IMR-90 (cell line): ENCODE measurements at regions not wholly inside any gene's neighbourhood (a gene's known extent, or its start where the extent isn't known, plus 50 kb on each side); places are given as distances from the start of the nearest gene placed in this dataset.
A peak's percentile ranks its signal among the peaks of the same experiment; 100 is the strongest.

Experiments
- ATAC-seq: fragments of 200-7000 bp; cut with Tn5 transposase; 2 replicates; pipeline ENCODE4 v1.9.1; 2020; ENCODE audit warnings: low read depth, mild to moderate bottlenecking, moderate library complexity
- BruUV-seq: library from RNA; stranded (reverse); fragments of 400-500 nt; replicated peaks from 2 replicates; lab custom pipeline; 2021; lab: Mats Ljungman, UMichigan
- CTCF ChIA-PET: fragments of 300-600 bp; formaldehyde crosslinking; extraction: SDS; loops from one replicate; lab custom pipeline; 2021; ENCODE audit warnings: antibody characterized with exemption; lab: Yijun Ruan, JAX
- POLR2A ChIA-PET: fragments of 300-600 bp; sonication (Branson Sonifier 250); formaldehyde crosslinking; loops from one replicate; lab custom pipeline; 2022; ENCODE audit warnings: antibody characterized with exemption; ENCODE audit not compliant: unreplicated experiment; lab: Charles Lee
- DNase-seq: peaks from one replicate; pipeline ENCODE4 v3.0.0; 2013
- H2AFZ ChIP-seq: replicated peaks from 2 replicates; pipeline ENCODE3; 2013; ENCODE audit warnings: low read length, mild to moderate bottlenecking; ENCODE audit not compliant: poor library complexity
- H2AK5ac ChIP-seq: 2 replicates; pipeline ENCODE4 v1.6.1; 2013; ENCODE audit warnings: low read depth, low read length, inconsistent platforms
- H2AK9ac ChIP-seq: replicated peaks from 2 replicates; pipeline ENCODE3; 2013; ENCODE audit warnings: mild to moderate bottlenecking, low read depth, low read length, moderate library complexity; ENCODE audit not compliant: poor library complexity
- H2BK120ac ChIP-seq: 2 replicates; pipeline ENCODE4 v1.6.1; 2013; ENCODE audit warnings: low read depth, low read length, inconsistent platforms
- H2BK15ac ChIP-seq: 3 replicates; pipeline ENCODE4 v1.6.1; 2013; ENCODE audit warnings: low read depth, low read length, inconsistent platforms
- H2BK20ac ChIP-seq: 2 replicates; pipeline ENCODE4 v1.6.1; 2013; ENCODE audit warnings: low read depth, mild to moderate bottlenecking, inconsistent platforms, low read length, moderate library complexity
- H2BK5ac ChIP-seq: 2 replicates; pipeline ENCODE4 v1.6.1; 2013; ENCODE audit warnings: mild to moderate bottlenecking, low read depth, low read length, inconsistent platforms; ENCODE audit not compliant: poor library complexity, severe bottlenecking
- H3K14ac ChIP-seq: replicated peaks from 2 replicates; pipeline ENCODE4 v1.6.1; 2013; ENCODE audit warnings: low read depth, low read length, inconsistent platforms
- H3K18ac ChIP-seq: 2 replicates; pipeline ENCODE4 v1.6.1; 2013; ENCODE audit warnings: low read depth, low read length, control low read depth
- H3K23ac ChIP-seq: 2 replicates; pipeline ENCODE4 v1.6.1; 2013; ENCODE audit warnings: low read depth, low read length, inconsistent platforms
- H3K27ac ChIP-seq: 2 replicates; pipeline ENCODE4 v1.5.1; 2013; ENCODE audit warnings: mild to moderate bottlenecking, control low read depth, low read length; ENCODE audit not compliant: insufficient read depth
- H3K27me3 ChIP-seq: 2 replicates; pipeline ENCODE4 v1.6.1; 2013; ENCODE audit warnings: low read length; ENCODE audit not compliant: control insufficient read depth, insufficient read depth
- H3K36me3 ChIP-seq: 2 replicates; pipeline ENCODE4 v1.6.1; 2013; ENCODE audit warnings: low read length, mixed read lengths; ENCODE audit not compliant: control insufficient read depth, insufficient read depth
- H3K4ac ChIP-seq: 2 replicates; pipeline ENCODE4 v1.6.1; 2013; ENCODE audit warnings: low read depth, low read length, inconsistent platforms
- H3K4me1 ChIP-seq: 2 replicates; pipeline ENCODE4 v1.6.1; 2013; ENCODE audit warnings: low read length, mixed read lengths; ENCODE audit not compliant: control insufficient read depth, insufficient read depth
- H3K4me2 ChIP-seq: 2 replicates; pipeline ENCODE4 v1.6.1; 2013; ENCODE audit warnings: low read depth, mild to moderate bottlenecking, control low read depth, low read length, moderate library complexity
- H3K4me3 ChIP-seq: 2 replicates; pipeline ENCODE4 v1.5.1; 2013; ENCODE audit warnings: low read depth, mild to moderate bottlenecking, control low read depth, low read length, moderate library complexity; ENCODE audit not compliant: insufficient read depth
- H3K56ac ChIP-seq: 2 replicates; pipeline ENCODE4 v1.6.1; 2013; ENCODE audit warnings: low read length, inconsistent platforms; ENCODE audit not compliant: insufficient read depth; ENCODE audit errors: extremely low read depth
- H3K79me1 ChIP-seq, 2 experiments: 2 replicates each; pipeline ENCODE4 v1.6.1; 2013; ENCODE audit warnings: low read length in 2 of 2, inconsistent platforms in 1 of 2, low read depth in 1 of 2
- H3K9ac ChIP-seq: 2 replicates; pipeline ENCODE4 v1.6.1; 2013; ENCODE audit warnings: low read depth, low read length, control low read depth
- H3K9me1 ChIP-seq: 2 replicates; pipeline ENCODE4 v1.6.1; 2013; ENCODE audit warnings: low read length, inconsistent platforms; ENCODE audit not compliant: insufficient read depth
- H3K9me3 ChIP-seq: 2 replicates; pipeline ENCODE4 v1.6.1; 2013; ENCODE audit warnings: low read length; ENCODE audit not compliant: control insufficient read depth, insufficient read depth
- H4K20me1 ChIP-seq: 2 replicates; pipeline ENCODE4 v1.6.1; 2013; ENCODE audit warnings: low read length, inconsistent platforms; ENCODE audit not compliant: insufficient read depth
- H4K5ac ChIP-seq: 2 replicates; pipeline ENCODE4 v1.6.1; 2013; ENCODE audit warnings: mild to moderate bottlenecking, low read depth, low read length, control low read depth
- H4K8ac ChIP-seq, 2 experiments: 2 replicates each; pipeline ENCODE4 v1.6.1; 2013; ENCODE audit warnings: low read depth in 2 of 2, low read length in 2 of 2, control low read depth in 1 of 2, inconsistent platforms in 1 of 2
- H4K91ac ChIP-seq: 2 replicates; pipeline ENCODE4 v1.6.1; 2013; ENCODE audit warnings: low read depth, low read length, inconsistent platforms; ENCODE audit not compliant: insufficient read depth
- BHLHE40 ChIP-seq: fragments of 150-350 bp; IDR thresholded peaks from 2 replicates; pipeline ENCODE4 v1.6.1; 2016; ENCODE audit warnings: mild to moderate bottlenecking, low read depth, low read length
- CEBPB ChIP-seq: IDR thresholded peaks from 2 replicates; pipeline ENCODE4 v1.6.1; 2012; ENCODE audit warnings: low read depth, low read length, improper control_type of control experiment
- CHD1 ChIP-seq: IDR thresholded peaks from 2 replicates; pipeline ENCODE4 v1.6.1; 2012; ENCODE audit warnings: low read depth, low read length, improper control_type of control experiment
- ELK1 ChIP-seq: fragments of 150-350 bp; IDR thresholded peaks from 2 replicates; pipeline ENCODE4 v1.6.1; 2016; ENCODE audit warnings: low read depth, mild to moderate bottlenecking, low read length, moderate library complexity, borderline replicate concordance
- FOS ChIP-seq: fragments of 150-350 bp; IDR thresholded peaks from 2 replicates; pipeline ENCODE4 v1.6.1; 2016; ENCODE audit warnings: low read depth, low read length
- MAFK ChIP-seq: IDR thresholded peaks from 2 replicates; pipeline ENCODE4 v1.6.1; 2012; ENCODE audit warnings: low read depth, low read length, improper control_type of control experiment
- MAZ ChIP-seq: IDR thresholded peaks from 2 replicates; pipeline ENCODE4 v1.6.1; 2012; ENCODE audit warnings: low read depth, mild to moderate bottlenecking, low read length, improper control_type of control experiment, moderate library complexity, borderline replicate concordance
- MXI1 ChIP-seq: IDR thresholded peaks from 2 replicates; pipeline ENCODE4 v1.6.1; 2012; ENCODE audit warnings: low read depth, mild to moderate bottlenecking, low read length, moderate library complexity, borderline replicate concordance
- NFE2L2 ChIP-seq: fragments of 150-350 bp; IDR thresholded peaks from 2 replicates; pipeline ENCODE4 v1.6.1; 2016; ENCODE audit warnings: low read depth, mild to moderate bottlenecking, low read length
- POLR2A ChIP-seq: IDR thresholded peaks from 2 replicates; pipeline ENCODE4 v1.6.1; 2012; ENCODE audit warnings: mild to moderate bottlenecking, low read depth, low read length
- RAD21 ChIP-seq: IDR thresholded peaks from 2 replicates; pipeline ENCODE4 v1.6.1; 2012; ENCODE audit warnings: low read length, improper control_type of control experiment
- RCOR1 ChIP-seq: IDR thresholded peaks from 2 replicates; pipeline ENCODE4 v1.6.1; 2012; ENCODE audit warnings: mild to moderate bottlenecking, low read length, improper control_type of control experiment; ENCODE audit not compliant: insufficient replicate concordance
- RFX5 ChIP-seq: IDR thresholded peaks from 2 replicates; pipeline ENCODE4 v1.8.0; 2012; ENCODE audit warnings: low read depth, mild to moderate bottlenecking, low read length, moderate library complexity
- SMC3 ChIP-seq: fragments of 150-350 bp; IDR thresholded peaks from 2 replicates; pipeline ENCODE4 v1.6.1; 2016; ENCODE audit warnings: low read depth, mild to moderate bottlenecking, antibody characterized with exemption, low read length, moderate library complexity
- WGBS, 2 experiments: methylation state at CpG; one replicate each; pipeline versions ENCODE4 v1.1.5 to v1.1.7; 2013; ENCODE audit warnings: missing lambda C conversion rate in 2 of 2; ENCODE audit not compliant: insufficient read length in 1 of 2; ENCODE audit errors: extremely low coverage in 2 of 2; 5-methylcytosine and 5-hydroxymethylcytosine counted together
- dilution Hi-C: fragments of 300-500 bp; cut with HindIII; formaldehyde crosslinking; loops from one replicate; pipeline ENCODE4 v1.14.3; 2018; ENCODE audit warnings: low sequenced_read_pairs; ENCODE audit not compliant: unreplicated experiment
- in situ Hi-C: fragments of 300-500 bp; cut with MboI; formaldehyde crosslinking; loops from 3 replicates; pipeline ENCODE4 v1.14.3; 2019; ENCODE audit warnings: low sequenced_read_pairs, inconsistent platforms, mixed read lengths
- intact Hi-C: fragments of 100-400 bp; cut with micrococcal nuclease; formaldehyde crosslinking; loops from 2 replicates; pipeline ENCODE4 v1.10.0; 2022
- TF ChIP-seq, protein P1 (sequence below): fragments of 150-350 bp; IDR thresholded peaks from 2 replicates; pipeline ENCODE4 v1.6.1; 2017; ENCODE audit warnings: mild to moderate bottlenecking, antibody characterized with exemption, low read length, low read depth
- TF ChIP-seq, protein P2 (sequence below): conservative IDR thresholded peaks from 2 replicates; pipeline ENCODE4 v1.5.1; 2012; ENCODE audit warnings: mild to moderate bottlenecking, low read depth, low read length, improper control_type of control experiment

GRCh38 chr7:112594397-112594796 lies 113.6 kb downstream of the LSMEM1 start:
- no peak for TF ChIP-seq RCOR1
- TF ChIP-seq, protein P1, sequence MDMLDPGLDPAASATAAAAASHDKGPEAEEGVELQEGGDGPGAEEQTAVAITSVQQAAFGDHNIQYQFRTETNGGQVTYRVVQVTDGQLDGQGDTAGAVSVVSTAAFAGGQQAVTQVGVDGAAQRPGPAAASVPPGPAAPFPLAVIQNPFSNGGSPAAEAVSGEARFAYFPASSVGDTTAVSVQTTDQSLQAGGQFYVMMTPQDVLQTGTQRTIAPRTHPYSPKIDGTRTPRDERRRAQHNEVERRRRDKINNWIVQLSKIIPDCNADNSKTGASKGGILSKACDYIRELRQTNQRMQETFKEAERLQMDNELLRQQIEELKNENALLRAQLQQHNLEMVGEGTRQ = no peak
- TF ChIP-seq, protein P2, sequence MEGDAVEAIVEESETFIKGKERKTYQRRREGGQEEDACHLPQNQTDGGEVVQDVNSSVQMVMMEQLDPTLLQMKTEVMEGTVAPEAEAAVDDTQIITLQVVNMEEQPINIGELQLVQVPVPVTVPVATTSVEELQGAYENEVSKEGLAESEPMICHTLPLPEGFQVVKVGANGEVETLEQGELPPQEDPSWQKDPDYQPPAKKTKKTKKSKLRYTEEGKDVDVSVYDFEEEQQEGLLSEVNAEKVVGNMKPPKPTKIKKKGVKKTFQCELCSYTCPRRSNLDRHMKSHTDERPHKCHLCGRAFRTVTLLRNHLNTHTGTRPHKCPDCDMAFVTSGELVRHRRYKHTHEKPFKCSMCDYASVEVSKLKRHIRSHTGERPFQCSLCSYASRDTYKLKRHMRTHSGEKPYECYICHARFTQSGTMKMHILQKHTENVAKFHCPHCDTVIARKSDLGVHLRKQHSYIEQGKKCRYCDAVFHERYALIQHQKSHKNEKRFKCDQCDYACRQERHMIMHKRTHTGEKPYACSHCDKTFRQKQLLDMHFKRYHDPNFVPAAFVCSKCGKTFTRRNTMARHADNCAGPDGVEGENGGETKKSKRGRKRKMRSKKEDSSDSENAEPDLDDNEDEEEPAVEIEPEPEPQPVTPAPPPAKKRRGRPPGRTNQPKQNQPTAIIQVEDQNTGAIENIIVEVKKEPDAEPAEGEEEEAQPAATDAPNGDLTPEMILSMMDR = no peak
- TF ChIP-seq MAFK = no peak
- no peak for TF ChIP-seq CEBPB
- TF ChIP-seq SMC3 = no peak
- no peak for TF ChIP-seq NFE2L2
- no peak for TF ChIP-seq CHD1
- no peak for TF ChIP-seq RAD21
- TF ChIP-seq BHLHE40 = no peak
- no peak for TF ChIP-seq ELK1
- no peak for TF ChIP-seq POLR2A
- no peak for TF ChIP-seq FOS
- TF ChIP-seq MXI1 = no peak
- no peak for TF ChIP-seq RFX5
- TF ChIP-seq MAZ = no peak
- Histone ChIP-seq H3K9me1 (no peaks in the 10 kb centered on the region), H4K91ac (no peak overlapping the region), H2AK5ac (no peak overlapping the region), H3K4me1 (no peaks in the 10 kb centered on the region), H2AFZ (no peak overlapping the region), H4K5ac (no peak overlapping the region), H2BK120ac (no peak overlapping the region), H3K18ac (no peak overlapping the region), H3K14ac (no peak overlapping the region), H3K27ac (no peak overlapping the region), H3K9me3 (no peaks in the 10 kb centered on the region), H2BK20ac (no peak overlapping the region), H3K4me3 (no peak overlapping the region), H3K56ac (no peak overlapping the region), H3K9ac (no peak overlapping the region), H3K4ac (no peak overlapping the region), H3K27me3 (no peaks in the 10 kb centered on the region; the same call in 1 of the 2 replicates), H2BK15ac (no peak overlapping the region), H3K23ac (no peak overlapping the region), H3K4me2 (no peak overlapping the region), H4K8ac (no peak overlapping the region), H3K79me1 (no peaks in the 10 kb centered on the region), H2BK5ac (no peak overlapping the region), H2AK9ac (no peak overlapping the region), H3K36me3 (no peaks in the 10 kb centered on the region), H4K20me1 (no peaks in the 10 kb centered on the region)
- dilution Hi-C loops (no loop called here), in situ Hi-C loops (no loop called here), intact Hi-C loops (no loop called here)
- ATAC-seq (no peak), DNase-seq (peak; percentile 1)
- BruUV-seq = no TSS peak
- ChIA-PET POLR2A (no interaction called here), CTCF (no interaction called here)
- 63% methylated on average over 2 of the region's 3 CpGs; no CpG with 5 or more reads in 1 of the 2 experiments for WGBS, 2 experiments
